ENCODE measurements at regions not wholly inside any gene's neighbourhood (a gene's known extent, or its start where the extent isn't known, plus 50 kb on each side); places are given as distances from the start of the nearest gene placed in this dataset.
"Not testable (repeated sequence)": the region's sequence is repeated elsewhere in the genome, so short reads cannot be mapped to it uniquely, and the experiment has no call there.

GRCh38 chr10:83678850-83679249 lies 460.5 kb upstream of the GHITM start:
- DNase-seq, result no peak

DNA sequence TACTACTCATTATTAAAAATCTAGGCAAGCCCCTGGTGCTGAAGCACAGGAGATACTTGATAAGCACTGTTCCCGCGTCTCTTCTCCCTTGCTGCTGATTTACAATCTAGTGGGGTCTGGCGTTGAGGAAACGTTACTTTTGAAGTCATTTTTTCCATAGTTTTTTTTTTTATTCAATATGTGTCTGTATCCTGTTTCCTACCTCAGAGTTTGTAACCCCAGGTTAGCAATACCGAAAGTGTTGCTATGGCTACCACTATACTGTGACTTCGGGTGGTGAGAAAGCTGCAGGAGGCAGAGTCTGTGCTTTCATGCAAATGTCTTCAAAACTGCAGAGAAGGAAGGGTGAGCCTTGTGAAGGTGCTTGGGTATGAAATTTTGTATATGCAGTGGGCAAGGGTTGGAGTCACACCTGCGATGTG lies 458.8 kb upstream of the GHITM start:
- DNase-seq, result no peak

- no peak for DNase-seq
Measured at GRCh38 chr10:83682414-83682813, 456.9 kb upstream of the GHITM start.

DNA sequence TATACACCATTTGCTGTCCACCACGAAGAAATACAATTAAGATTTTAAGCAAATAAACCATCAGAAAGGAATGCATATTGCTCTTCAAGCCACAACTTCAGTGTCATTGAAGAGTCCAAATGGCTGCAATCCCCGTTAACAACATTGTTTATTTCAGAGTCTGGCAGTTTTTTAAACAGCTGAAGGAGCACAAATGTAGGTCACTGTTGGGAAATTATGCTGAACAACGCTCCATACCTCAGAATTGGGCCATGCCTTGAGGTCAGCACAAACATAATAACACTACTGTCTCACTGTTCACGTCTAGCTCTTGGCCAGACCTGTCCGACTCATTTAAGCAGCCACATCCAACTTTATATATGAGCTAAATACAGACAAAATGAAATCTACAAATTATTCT lies 453.9 kb upstream of the GHITM start:
- DNase-seq, result no peak

GRCh38 chr10:83691791-83692596 lies 447.3 kb upstream of the GHITM start:
- no peak for DNase-seq

DNA sequence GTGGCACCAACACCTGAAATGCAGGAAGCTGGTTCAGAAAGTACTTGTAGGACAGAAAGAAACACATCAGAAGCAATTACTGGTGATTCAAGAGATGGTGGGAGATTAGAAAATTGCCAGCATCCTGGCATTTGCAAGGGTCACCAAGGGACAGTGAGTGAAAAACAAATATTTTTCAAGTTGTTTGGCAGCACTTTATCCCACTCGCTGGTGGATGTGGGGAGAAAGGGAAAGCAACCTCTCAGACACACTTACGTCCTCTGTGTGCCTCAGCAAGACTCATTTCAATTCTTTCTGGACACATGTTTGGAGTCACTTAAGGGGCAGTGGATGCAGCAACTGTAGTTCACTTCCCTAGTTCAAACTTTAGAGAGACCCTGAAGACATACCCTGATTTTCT lies 440.4 kb upstream of the GHITM start:
- DNase-seq, result no peak

- no peak for DNase-seq
Measured at GRCh38 chr10:83701799-83702198, 437.5 kb upstream of the GHITM start.

- no peak for DNase-seq
Measured at GRCh38 chr10:83702731-83703130, 436.6 kb upstream of the GHITM start.

- DNase-seq, result no peak
Measured at GRCh38 chr10:83706120-83706519, 433.2 kb upstream of the GHITM start.

DNA sequence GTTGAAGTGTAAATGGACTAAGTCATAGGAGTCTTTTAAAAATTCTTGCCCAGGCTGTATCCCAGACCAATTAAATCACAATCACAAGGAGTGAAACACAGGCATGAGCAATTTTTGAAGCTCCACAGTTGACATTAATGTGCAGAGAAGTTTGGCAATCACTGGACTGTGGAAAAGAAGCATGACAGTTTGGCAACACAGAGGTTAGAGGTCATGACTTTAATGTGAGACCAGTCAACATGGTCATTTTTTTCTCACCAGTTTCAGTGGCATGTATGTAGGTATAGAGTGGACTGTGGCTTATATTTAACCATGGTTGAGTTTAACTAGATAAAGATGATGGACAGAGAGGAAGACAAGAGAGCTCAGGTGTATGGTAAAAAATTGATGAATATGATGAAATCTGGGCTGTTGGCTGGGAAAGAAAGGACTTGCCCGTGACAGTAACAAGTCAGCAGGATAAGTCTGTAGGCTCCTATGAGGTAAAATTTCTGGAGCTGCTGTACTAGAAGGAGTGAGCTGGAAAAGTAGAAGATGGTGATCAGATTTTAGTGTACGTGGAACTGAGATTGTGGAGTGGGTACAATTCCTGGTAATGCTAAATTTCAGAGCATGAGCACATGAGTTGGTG lies 432.2 kb upstream of the GHITM start:
- DNase-seq, result no peak

GRCh38 chr10:83713423-83713822 lies 425.9 kb upstream of the GHITM start:
- no peak for DNase-seq

GRCh38 chr10:83723080-83723479 lies 416.2 kb upstream of the GHITM start:
- DNase-seq, result no peak

- DNase-seq, result no peak
Measured at GRCh38 chr10:83724471-83725241, 414.7 kb upstream of the GHITM start.

DNA sequence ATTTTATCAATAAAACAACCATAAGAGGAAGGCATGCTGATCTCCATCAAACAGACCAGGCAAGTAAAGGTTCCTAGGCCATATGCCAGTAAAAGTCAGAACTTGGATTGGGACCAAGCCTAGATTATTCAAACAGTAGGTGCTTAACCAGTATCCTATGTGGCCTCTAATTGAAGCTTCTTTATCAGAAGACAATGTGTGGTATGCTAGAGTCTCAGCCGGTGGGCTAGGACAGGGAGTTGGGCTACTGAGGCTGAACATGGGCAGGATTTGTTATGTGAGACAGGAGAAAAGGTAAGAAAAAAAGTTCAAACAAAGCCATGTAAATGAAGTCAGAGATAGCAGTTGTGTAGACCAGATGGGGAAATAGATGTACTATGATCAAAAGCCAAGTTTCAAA lies 413.7 kb upstream of the GHITM start:
- no peak for DNase-seq

DNA sequence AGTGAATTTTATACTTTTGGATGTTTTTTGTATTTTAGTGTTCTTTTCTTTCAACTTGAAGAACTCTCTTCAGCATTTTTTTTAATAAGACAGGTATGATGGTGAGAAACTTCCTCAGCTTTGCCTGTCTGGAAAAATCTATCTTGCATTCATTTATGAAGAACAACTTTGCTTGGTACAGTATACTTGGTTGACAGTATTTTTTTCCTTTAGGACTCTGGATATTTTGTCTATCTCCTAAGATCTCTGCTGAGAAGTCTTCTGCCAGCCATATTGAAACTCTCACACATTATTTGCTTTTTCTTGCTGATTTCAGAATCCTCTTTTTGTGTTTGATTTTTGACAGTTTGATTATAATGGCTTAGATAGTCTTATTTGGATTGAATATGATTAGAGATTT lies 405.0 kb upstream of the GHITM start:
- no peak for DNase-seq

- DNase-seq, result no peak
Measured at GRCh38 chr10:83736008-83736407, 403.3 kb upstream of the GHITM start.

- no peak for DNase-seq
Measured at GRCh38 chr10:83750604-83751003, 388.7 kb upstream of the GHITM start.

DNA sequence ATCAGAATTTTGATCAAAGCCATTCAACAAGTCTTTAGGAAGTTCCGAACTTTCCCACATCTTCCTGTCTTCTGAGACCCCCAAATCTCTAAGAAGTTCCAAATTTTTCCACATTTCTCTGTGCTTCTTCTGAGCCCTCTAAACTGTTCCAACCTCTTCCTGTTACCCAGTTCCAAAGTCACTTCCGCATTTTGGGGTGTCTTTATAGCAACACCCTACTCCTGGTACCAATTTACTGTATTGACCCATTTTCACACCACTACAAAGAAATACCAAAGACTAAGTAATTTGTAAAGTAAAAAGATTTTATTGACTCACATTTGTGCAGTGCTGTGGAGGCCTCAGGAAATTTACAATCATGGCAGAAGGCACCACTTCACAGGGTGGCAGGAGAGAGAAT lies 385.8 kb upstream of the GHITM start:
- no peak for DNase-seq

GRCh38 chr10:83754857-83755256 lies 384.5 kb upstream of the GHITM start:
- DNase-seq, result no peak

DNA sequence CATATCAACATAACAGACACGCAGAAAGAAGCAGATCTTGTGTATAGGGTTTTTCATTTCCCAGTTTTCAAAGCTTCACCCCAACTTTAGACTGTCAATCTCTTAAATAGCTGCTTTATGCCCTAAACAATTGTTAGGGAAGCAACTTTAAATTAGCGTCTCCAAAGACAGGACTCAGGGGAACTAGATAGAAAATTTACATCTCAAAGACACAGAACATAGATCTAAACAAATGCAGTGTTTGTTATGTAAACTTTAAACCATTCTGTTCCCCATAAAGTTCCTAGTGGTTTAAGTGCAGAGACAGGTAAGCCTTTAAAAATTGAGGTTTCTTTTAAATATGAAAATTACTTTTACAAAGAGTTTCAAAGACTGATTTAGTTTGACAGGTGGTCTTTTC lies 379.2 kb upstream of the GHITM start:
- DNase-seq, result no peak

DNA sequence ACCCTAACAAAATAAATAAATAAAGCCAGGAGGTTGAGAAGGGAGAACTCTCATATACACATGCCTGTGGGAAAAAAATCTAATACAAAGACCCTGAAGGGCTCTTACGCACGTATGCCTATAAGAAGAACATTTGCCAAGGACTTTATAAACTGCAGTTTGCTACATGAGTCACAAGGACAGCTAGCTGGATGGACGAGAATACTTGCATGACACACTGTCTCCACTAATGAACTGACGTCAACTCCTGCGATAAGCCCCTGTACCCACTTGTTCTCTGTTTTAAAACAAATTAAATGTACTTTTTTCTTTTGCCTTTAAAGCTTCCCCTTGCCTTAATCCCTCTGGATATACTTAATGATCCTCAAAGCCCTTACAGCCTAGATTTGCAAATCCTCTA lies 374.6 kb upstream of the GHITM start:
- DNase-seq, result no peak

DNA sequence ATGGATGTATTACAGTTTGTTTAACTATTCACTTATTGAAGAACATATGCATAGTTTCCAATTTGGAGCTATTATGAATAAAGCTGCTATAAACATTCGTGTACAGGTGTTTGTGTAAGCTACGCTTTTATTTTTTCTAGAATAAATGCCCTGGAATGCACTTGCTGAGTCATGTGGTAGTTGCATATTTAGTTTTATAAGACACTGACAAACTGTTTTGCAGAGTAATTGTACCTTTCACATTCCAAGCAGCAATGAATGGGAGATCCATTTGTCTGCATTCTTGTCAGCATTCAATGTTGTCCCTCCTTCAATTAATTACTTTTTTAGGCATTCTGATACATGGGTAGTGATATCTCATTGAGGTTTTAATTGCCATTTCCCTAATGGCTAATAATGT lies 373.6 kb upstream of the GHITM start:
- DNase-seq, result no peak

DNA sequence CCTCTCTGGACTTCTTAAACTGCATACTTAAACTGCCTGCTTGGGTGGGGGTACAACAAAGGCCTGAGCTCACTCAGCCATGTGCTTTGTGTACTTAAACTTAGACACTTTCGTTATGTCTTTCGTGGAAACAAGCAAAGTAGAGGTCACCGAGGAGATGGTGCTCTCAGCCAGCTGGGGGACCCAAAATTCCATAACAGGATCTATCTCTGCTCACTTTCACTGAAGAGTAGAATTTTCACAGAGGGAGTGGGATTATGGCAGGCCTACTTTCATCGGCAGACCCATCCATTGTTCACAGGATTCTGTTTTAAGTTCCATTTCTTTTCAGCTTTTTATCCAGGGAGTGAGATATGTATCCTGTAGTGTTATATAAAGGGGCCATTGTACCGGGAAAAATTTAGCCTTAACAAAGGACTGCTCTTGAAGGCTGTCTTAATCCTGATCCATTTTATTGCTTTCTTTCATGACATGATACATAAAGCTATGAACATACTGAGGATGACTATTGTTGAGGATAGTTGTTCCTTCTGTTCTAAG lies 370.0 kb upstream of the GHITM start:
- DNase-seq, result no peak

- DNase-seq, result not testable (repeated sequence)
Measured at GRCh38 chr10:83786701-83787100, 352.6 kb upstream of the GHITM start.
